DND-41 (cell line): ENCODE measurements at regions not wholly inside any gene's neighbourhood (a gene's known extent, or its start where the extent isn't known, plus 50 kb on each side); places are given as distances from the start of the nearest gene placed in this dataset.
"Not testable (repeated sequence)": the region's sequence is repeated elsewhere in the genome, so short reads cannot be mapped to it uniquely, and the experiment has no call there.

Experiments
- CTCF ChIP-seq: IDR thresholded peaks from 2 replicates; pipeline ENCODE4 v1.5.1; 2012; ENCODE audit warnings: borderline replicate concordance, low read length, moderate library complexity, mild to moderate bottlenecking; ENCODE audit not compliant: poor library complexity, severe bottlenecking; ENCODE audit errors: extremely low read depth
- EZH2 ChIP-seq: IDR thresholded peaks from 3 replicates; pipeline ENCODE4 v1.6.1; 2012; ENCODE audit warnings: borderline replicate concordance, low read depth, mild to moderate bottlenecking, moderate library complexity, low read length, inconsistent platforms; ENCODE audit not compliant: severe bottlenecking

DNA sequence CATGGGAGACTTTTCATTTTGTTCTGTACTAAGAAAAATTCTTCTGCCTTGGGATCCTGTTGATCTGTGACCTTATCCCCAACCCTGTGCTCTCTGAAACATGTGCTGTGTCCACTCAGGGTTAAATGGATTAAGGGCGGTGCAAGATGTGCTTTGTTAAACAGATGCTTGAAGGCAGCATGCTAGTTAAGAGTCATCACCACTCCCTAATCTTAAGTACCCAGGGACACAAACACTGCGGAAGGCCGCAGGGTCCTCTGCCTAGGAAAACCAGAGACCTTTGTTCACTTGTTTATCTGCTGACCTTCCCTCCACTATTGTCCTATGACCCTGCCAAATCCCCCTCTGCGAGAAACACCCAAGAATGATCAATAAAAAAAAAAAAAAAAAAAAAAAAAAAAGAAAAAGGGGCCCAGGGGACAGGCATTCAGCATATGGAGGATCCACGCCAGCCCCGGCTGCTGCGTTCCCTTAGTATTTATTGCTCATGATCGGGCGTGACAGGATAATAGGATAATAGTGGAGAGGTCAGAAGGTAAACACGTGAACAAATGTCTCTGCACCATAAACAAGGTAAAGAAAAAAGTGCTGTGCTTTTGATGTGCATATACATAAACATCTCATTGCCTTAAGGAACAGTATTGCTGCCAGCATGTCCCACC lies 113.7 kb upstream of the ZNF92 start:
- TF ChIP-seq CTCF, EZH2: not testable (repeated sequence)
